Adrenal gland (tissue), 5 donors: ENCODE measurements at regions not wholly inside any gene's neighbourhood (a gene's known extent, or its start where the extent isn't known, plus 50 kb on each side); places are given as distances from the start of the nearest gene placed in this dataset.

Experiments used
- CTCF ChIP-seq, 6 experiments: fragments of 450-650 bp in 4 of 6; fragments of 200-600 bp in 2 of 6; sonication (generic) in 1 of 6; IDR thresholded peaks; 1 replicate in 5 of 6; 2 replicates in 1 of 6; pipeline versions ENCODE4 v1.5.1 to v1.8.0; 2016 to 2021; ENCODE audit warnings: antibody characterized with exemption in 6 of 6, mild to moderate bottlenecking in 2 of 6, moderate library complexity in 1 of 6
- POLR2A ChIP-seq, 2 donors: fragments of 450-650 bp; IDR thresholded peaks; one replicate each; pipeline ENCODE4 v1.6.1; 2017; ENCODE audit warnings: antibody characterized with exemption in 2 of 2, mild to moderate bottlenecking in 2 of 2, moderate library complexity in 1 of 2
- donor health status: DM: no; HTN: no; CAD: no.

- TF ChIP-seq CTCF (IDR thresholded peaks at IDR 0.05) = no peak
- TF ChIP-seq POLR2A (IDR thresholded peaks at IDR 0.05) = no peak
Measured at GRCh38 chr3:8255725-8256124, 245.9 kb upstream of the LMCD1 start.
